Fibroblast of peridontal ligament (primary cell): ENCODE measurements at regions not wholly inside any gene's neighbourhood (a gene's known extent, or its start where the extent isn't known, plus 50 kb on each side); places are given as distances from the start of the nearest gene placed in this dataset.
"Not testable (repeated sequence)": the region's sequence is repeated elsewhere in the genome, so short reads cannot be mapped to it uniquely, and the experiment has no call there.

ENCODE experiments used
- DNase-seq: peaks from one replicate; pipeline ENCODE4 v3.0.0-alpha.2; 2010; ENCODE audit errors: extremely low read depth

- DNase-seq, result no peak
Observed at GRCh38 chr5:18455521-18455920, 821.3 kb downstream of the TAF11L14 start.

- no peak for DNase-seq
Observed at GRCh38 chr5:18457255-18457654, 823.0 kb downstream of the TAF11L14 start.

DNA sequence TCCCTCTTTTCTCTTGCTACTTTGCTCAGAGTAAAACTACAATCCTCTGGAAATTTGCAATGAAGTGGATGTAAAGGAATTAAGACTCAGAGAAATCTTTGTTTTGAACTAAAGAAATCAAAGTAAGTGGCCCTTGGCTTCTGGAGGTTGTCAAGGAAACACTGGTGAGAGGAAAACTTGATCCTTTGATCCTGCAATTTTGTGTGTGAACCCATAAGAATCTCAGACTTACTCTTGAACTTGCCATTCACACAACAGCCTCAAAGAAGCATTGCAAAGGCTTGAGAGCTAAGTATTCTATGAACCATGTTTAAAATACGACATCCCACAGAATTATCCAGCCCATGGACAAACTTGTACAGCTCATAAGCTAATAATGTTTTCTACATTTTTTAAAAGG lies 827.5 kb downstream of the TAF11L14 start:
- DNase-seq, result no peak

DNA sequence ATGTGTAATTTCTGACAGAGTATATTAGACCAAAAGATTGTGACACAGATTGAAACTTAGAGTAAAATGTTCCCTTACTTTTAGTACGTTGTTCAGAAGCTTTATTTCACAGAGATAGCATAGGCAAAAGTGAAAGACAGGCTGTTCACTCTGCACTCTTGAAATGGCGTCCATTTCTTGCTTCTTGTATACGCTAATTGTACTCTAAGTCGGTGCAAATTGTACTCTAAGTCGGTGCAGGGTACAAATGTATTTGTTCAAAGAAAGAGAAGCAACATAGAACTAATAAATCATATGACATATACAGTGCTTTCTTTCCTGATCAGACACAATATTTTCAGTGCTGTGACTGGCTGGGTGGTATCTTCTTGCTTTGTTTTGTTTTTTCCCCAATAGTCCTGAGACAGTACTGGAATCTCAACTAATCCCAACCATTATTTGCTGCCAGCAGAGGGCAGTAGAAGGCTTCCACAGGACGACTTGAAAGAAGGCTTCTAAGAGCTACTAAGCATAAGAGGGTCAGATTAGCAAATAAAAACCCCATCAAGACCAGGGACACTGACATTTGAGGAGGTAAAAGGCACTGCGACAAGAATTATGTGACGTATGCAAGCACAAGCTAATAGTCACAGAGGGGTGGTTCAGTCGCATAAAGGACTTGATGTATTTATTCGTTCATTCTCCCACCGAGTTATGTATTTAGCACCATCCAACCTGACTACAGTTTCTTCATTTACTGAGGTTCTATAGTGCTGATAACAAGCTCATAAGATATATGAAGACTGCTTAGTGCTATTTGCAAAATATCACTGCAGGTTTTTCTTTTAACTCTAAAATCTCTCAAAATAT lies 831.8 kb downstream of the TAF11L14 start:
- peak; percentile 0 for DNase-seq

DNA sequence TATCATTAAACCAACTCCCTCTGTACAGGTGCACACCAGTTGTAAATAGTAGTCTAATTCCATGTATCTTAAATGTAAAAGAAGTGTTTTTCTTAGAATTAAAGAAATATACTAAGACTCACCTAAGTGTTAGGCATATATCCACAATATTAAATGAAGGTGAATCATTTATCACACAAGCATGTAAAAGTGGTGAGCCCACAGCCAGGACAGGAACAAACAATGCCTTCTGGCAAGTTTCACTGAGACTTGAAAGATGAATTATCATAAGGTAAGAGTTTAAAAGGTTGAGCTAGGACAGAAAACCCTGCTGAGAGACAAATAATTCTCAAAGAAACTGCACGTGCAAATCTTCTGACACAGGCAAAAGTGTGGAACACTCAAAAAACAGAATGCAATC lies 832.5 kb downstream of the TAF11L14 start:
- no peak for DNase-seq

- not testable (repeated sequence) for DNase-seq
Observed at GRCh38 chr5:18471791-18472190, 837.5 kb downstream of the TAF11L14 start.

- no peak for DNase-seq
Observed at GRCh38 chr5:18483451-18483850, 849.2 kb downstream of the TAF11L14 start.

DNA sequence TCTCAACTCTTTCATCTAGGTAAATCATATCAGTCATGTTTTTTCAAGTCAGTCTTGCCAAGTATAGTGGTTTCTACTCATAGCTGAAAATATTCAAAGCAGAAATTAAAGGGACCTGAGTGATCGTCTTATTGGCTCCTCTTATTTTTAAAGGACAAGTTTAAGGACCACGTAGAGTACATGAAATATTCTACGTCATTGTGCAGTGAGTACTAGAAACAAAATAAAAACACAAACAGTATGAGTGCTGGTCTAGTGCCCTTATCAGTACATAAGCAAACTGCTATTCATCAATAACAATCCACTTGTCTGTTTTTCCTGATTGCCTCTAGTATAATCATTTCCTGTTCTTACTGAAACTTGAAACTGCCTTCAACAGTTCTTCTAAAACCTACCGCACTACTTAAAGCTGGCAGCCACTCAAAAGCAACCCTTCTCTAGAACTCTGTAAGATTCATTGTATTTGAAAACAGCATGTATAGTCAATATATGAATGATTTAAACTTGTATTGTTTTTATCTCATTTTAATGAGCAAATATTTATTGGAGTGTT lies 853.7 kb downstream of the TAF11L14 start:
- no peak for DNase-seq

DNA sequence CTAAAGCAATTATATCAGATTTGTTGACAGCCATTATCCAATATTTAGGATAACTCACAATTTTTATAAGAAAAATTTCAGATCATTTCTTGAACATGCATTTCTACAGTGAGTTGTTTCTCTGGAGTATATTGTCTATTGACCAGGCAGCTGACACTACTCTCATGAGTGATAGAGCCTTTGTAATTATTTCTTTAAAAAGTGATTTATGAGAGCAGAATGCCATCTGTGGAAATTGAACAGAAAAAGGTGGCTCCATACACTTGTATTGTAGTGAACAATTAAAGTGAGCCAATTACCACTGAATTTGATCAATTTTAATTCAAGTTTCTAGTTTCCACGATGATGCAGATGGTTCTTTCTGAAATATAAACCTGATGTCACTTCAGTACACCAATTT lies 855.4 kb downstream of the TAF11L14 start:
- no peak for DNase-seq

DNA sequence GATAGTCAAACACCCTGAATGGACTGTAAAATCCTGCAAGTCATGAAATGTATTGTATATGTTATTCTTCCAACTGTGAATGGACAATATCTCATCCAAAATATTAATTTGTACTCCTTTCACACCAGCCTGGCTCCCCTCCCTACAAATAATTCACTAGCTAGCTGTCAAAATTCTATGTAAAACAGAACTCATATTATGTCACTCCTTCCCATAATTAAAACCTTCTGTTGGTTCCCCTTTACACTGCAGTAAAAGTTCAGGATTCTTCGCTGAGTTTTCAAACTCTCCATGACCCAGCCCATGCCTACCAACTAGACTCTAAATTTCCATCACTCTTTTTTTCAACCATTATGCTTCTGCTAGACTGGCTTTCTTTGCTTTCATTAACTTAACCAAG lies 857.1 kb downstream of the TAF11L14 start:
- no peak for DNase-seq

- no peak for DNase-seq
Observed at GRCh38 chr5:18495157-18495556, 860.9 kb downstream of the TAF11L14 start.

GRCh38 chr5:18496041-18496440 lies 861.8 kb downstream of the TAF11L14 start:
- DNase-seq, result no peak

DNA sequence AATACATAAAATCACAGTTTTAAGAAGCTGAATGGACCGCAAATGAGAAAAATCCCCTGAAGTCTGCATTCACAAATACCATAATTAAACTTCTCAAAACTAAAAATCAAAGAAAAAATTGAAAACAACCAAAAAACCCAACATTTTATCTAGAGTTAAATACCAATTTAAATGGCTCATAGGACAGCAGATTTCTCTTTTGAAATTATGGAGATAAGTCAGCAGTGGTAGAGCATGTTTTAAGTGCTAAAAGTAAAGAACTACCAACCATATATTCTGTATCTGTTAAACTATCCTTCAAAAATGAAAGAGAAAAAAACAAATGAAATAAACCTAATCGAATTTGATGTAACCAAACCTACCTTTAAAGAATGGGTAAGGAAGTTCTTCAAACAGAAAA lies 862.8 kb downstream of the TAF11L14 start:
- DNase-seq, result no peak

DNA sequence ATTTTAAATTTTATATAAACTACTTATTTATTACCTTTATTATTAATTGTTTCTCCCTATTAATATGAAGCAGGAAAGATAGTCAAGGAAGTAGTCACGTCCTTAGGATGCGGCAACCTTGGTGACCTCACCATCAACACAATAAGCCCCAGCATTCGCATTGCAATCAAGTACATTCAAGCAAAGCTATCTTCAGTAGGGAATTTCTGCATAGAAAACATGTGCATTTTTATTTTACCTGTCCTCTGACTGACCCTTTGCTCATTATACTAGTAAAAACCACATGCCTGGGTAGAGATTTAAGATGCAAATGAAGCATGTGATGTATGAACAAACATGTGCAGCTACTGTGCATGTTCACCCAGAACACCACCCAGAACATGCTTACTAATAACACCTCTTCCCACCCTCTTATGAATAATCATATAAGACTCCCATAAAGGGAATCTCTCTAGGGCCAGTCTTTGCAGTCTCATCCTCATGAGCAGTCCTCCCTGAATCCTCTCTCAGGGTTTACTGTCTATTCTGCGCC lies 869.6 kb downstream of the TAF11L14 start:
- DNase-seq, result no peak

DNA sequence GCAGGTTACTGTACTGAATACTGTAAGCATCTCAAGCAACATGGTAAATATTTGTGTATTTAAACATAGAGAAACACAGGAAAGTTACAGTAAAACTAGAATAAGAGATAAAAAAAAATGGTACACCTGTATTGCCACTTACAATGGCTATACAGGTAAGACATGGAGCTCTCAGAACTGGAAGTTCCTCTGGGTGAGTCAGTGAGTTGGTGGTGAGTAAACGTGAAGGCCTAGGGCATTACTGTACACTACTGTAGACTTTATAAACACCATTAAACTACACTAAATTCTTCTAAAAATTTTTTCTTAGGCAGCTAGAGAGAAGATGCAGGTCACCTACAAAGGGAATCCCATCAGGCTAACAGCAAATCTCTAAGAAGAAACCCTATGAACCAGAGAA lies 872.9 kb downstream of the TAF11L14 start:
- DNase-seq, result no peak

DNA sequence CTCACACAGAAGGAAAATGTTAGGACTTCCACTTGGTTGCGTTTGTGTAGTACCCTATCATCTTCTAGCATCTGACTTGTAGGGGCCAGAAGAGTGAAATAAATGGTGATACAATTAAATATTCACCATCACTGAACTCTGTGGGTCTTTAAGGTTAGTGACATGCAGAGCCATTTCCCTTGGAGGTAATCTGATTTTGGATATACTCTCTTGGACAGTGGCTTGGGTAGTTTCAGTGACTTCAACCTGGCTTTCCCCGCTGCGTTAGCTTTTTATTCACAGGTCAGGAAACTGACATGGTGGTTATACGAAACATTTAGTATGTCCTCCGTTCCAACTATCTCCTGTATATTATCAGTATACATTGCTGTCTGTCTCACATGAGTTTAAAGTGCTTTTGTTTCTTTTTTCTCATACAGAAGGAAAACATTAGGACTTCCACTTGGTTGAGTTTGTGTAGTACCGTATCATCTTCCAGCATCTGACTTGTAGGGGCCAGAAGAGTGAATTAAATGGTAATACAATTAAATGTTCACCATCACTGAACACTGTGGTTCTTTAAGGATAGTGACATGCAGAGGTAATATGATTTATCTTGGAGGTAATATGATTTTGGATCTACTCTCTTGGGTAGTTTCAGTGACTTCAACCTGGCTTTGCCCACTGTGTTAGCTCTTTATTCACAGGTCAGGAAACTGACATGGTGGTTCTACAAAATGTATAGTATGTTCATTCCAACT lies 883.6 kb downstream of the TAF11L14 start:
- no peak for DNase-seq

DNA sequence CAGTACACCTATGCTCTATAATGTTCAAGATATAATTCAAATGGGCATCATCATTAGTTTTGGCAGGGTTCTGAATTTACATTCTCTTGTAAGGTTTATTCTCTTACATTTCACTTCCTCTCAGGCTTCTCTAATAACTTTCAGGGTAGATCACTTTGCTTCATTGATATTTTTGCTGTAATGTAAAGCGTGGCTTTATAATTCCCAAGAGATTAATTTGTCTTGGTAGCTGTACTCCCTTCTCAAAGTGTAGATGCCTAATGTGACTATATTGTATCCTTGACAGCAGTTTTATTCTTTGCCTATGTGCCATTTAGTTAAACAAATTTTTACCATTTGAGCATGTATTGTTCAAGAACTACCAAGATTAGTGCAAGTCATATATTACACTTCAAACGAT lies 889.1 kb downstream of the TAF11L14 start:
- no peak for DNase-seq

- no peak for DNase-seq
Observed at GRCh38 chr5:18526792-18527405, 892.6 kb downstream of the TAF11L14 start.

- DNase-seq, result no peak
Observed at GRCh38 chr5:18533137-18533536, 898.9 kb downstream of the TAF11L14 start.

DNA sequence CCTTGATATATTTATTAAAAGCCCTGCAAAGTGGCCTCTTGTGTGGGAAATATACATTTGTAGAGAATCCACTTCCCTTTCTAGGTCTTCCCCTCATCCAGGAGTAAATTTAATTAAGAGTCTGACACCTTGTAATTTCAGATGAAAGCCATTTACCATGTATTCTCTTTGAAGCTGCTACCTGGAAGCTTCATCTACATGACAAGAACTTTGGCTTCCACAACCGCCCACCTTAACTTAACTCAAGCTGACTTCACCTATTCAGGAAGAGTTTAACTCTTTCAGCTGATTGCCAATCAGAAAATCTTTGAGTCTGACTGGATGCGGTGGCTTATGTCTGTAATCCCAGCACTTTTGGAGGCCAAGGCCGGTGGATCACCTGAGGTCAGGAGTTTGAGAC lies 899.9 kb downstream of the TAF11L14 start:
- no peak for DNase-seq

GRCh38 chr5:18535753-18536152 lies 901.5 kb downstream of the TAF11L14 start:
- DNase-seq, result not testable (repeated sequence)

DNA sequence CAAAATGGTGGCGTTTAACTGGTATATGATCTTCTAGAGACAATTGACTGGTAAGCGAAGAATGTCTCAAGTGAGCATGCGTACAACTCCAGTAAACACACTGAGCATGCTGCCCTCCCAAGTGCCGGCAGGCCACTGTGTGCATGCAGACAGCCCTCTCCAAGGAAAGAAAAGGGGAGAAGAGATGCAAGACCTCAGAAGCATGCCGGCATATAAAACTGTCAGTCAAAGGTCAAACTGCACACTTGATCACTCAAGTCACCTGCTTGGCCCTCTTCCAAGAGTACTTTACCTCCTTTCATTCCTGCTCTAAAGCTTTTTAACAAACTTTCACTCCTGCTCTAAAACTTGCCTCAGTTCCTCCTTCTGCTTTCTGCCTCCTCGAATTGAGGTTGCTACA lies 910.2 kb downstream of the TAF11L14 start:
- DNase-seq, result no peak
